22Rv1 (cell line): ENCODE measurements at regions not wholly inside any gene's neighbourhood (a gene's known extent, or its start where the extent isn't known, plus 50 kb on each side); places are given as distances from the start of the nearest gene placed in this dataset.

Experiments used
- H3K27ac ChIP-seq: fragments of 450-650 bp; 2 replicates; pipeline ENCODE4 v1.5.1; 2017
- CTCF ChIP-seq: fragments of 450-650 bp; IDR thresholded peaks from 2 replicates; pipeline ENCODE4 v1.5.1; 2017; ENCODE audit warnings: mild to moderate bottlenecking
- ZFX ChIP-seq: fragments of 450-650 bp; IDR thresholded peaks from 2 replicates; pipeline ENCODE4 v1.6.1; 2017; ENCODE audit warnings: antibody characterized with exemption, borderline replicate concordance

GRCh38 chr18:39549144-39549543 lies 1983.5 kb upstream of the CELF4 start:
- TF ChIP-seq CTCF: no peak
- TF ChIP-seq ZFX: no peak
- no peak overlapping the region for H3K27ac ChIP-seq

- no peak for TF ChIP-seq CTCF
- TF ChIP-seq ZFX: no peak
- no peak overlapping the region for H3K27ac ChIP-seq
Observed at GRCh38 chr18:39531659-39532058, 1966.1 kb upstream of the CELF4 start.

- no peak for TF ChIP-seq CTCF
- TF ChIP-seq ZFX: no peak
- no peak overlapping the region for H3K27ac ChIP-seq
Observed at GRCh38 chr18:39529358-39529757, 1963.8 kb upstream of the CELF4 start.

- H3K27ac ChIP-seq: no peak overlapping the region
- TF ChIP-seq ZFX (no peak), CTCF (no peak)
Observed at GRCh38 chr18:39527465-39527864, 1961.9 kb upstream of the CELF4 start.

- no peak for TF ChIP-seq CTCF
- TF ChIP-seq ZFX: no peak
- no peak overlapping the region for H3K27ac ChIP-seq
Observed at GRCh38 chr18:39524370-39524769, 1958.8 kb upstream of the CELF4 start.

- no peak overlapping the region for H3K27ac ChIP-seq
- TF ChIP-seq CTCF (no peak), ZFX (no peak)
Observed at GRCh38 chr18:39523281-39523680, 1957.7 kb upstream of the CELF4 start.

GRCh38 chr18:39521164-39521563 lies 1955.6 kb upstream of the CELF4 start:
- TF ChIP-seq ZFX: no peak
- TF ChIP-seq CTCF: no peak
- no peak overlapping the region for H3K27ac ChIP-seq
